NCI-H524 (cell line): ENCODE measurements at regions not wholly inside any gene's neighbourhood (a gene's known extent, or its start where the extent isn't known, plus 50 kb on each side); places are given as distances from the start of the nearest gene placed in this dataset.

ENCODE experiments used
- DNase-seq, 2 experiments: peaks; one replicate each; lab custom pipeline; 2025; lab: John Stamatoyannopoulos, UW

DNA sequence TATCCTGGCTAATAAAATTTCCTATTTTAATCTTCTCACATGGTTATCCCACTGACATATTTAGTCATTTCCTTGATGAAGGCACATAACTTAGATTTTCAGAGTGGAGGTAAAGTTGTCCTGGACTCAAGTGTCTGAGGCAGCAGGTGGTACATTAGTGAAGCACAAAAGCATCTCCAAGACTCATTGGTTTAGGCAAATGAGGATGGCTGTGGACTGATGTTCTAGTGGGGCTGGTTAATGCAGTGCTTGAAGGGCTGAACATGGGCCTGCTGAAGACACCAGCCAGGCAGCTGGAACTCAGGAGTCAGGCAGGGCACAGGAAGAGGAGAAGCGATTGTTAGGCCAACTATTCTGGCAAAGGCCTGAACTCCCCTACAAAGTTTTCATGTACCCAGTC lies 76.3 kb upstream of the SESN3 start:
- no peak for DNase-seq

- DNase-seq, result no peak
Observed at GRCh38 chr11:95306801-95307200, 75.8 kb upstream of the SESN3 start.

GRCh38 chr11:95306123-95306522 lies 75.1 kb upstream of the SESN3 start:
- DNase-seq, result no peak

DNA sequence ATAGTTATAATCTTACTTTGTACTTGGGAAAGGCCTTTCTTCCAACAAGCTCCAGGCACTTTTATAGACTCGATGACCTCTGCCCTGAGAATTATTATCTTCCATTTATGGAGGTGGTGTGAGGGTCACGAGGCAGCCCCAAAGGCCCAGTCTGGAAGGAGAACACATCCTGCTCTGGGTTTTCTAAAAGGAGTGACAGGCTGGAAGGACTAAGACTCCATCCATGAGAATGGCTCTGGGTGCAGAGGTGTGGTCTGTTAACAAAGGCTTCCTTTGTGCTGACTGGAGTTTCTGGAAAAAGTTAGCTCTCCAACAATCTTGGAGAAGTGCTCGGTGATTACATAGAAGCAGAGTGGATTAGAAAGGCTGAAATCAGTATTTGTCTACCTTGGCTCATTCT lies 74.7 kb upstream of the SESN3 start:
- DNase-seq, result no peak

DNA sequence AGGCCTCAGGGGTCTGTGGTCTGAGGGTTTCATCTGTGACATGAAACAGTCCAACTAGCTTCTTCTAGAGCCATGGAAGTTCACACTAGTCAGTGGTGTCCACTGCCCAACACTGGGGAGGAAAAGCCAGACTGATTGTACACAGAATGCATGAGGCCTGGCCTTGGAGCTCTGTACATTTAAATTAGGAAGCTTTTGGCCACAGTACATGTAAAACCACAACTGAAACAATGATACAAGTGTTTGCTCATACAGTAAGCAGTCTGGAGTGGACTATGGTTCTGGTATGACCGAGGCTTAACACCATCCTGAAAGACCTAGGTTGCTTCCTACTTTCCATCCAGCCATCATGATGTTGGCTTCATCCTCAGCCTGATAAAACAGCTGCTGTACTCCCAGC lies 73.8 kb upstream of the SESN3 start:
- no peak for DNase-seq

DNA sequence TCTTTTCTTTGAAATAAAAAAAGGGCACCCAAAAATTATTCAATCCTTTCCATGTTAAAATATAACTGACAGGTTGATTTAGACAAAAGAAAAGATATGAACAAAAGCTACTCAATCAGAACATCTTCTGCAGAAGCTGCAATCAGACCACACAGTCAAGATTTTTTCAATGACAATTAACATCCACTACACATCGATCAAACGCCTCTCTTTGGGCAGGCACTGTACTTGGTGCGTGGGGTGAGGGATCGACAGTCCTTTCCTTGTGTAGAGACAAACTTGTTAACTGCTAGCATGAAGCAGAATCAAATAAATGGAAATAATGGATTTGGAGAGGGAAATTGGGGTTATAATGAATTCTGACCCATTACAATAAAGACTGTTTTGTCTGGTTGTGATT lies 71.2 kb upstream of the SESN3 start:
- DNase-seq, result no peak

- no peak for DNase-seq
Observed at GRCh38 chr11:95301474-95301873, 70.5 kb upstream of the SESN3 start.

DNA sequence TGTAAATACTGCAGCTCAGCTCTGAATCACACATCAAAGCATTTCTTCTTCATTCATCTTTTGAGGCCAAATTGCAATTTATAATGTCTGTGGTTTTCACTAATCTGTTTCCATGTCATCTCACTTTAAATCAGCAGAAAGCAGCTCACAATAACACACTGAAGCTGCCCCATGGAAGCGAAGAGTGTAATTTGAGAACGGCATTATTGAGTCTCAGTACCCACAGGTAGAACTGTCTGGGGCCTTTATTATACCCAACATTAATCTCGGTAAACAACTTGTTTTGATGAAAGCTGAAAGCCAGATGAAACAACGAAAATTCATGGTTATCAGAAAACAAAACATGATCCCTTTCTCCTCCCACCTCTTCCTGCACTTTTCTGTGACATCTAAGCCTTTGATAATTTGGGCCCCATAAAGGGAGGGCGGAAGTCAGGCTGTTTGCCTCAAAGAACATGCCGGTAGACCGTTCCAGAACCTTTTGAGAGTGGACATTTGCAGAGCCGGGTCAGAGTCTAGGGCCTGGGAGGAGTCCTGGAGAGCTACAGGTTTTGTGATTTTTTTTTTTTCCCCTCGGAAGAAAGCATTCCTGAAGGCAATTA lies 68.2 kb upstream of the SESN3 start:
- DNase-seq, result peak in 1 of 2 experiments; percentile 25

GRCh38 chr11:95297680-95298452 lies 66.9 kb upstream of the SESN3 start:
- DNase-seq, result no peak

DNA sequence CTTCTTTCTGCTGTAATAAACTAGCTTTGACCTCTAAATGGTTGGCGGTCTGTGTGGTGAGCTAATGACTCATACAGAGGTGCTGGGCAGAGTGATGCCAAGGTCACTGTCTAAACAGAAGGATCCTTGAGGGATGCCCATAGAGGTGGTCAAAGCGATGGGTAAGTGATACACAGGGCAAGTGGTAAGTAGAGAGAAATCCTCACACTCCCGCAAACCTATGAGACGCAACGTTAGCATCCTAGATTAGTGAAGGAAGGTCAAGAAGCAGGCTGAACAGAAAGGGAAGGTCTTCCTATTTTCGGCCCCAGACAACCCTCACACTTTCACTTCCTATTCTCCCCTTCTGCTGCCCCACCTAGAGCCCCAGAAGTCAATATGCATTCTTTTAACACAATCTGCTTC lies 65.6 kb upstream of the SESN3 start:
- no peak for DNase-seq

- no peak for DNase-seq
Observed at GRCh38 chr11:95296165-95296564, 65.2 kb upstream of the SESN3 start.

GRCh38 chr11:95295382-95296149 lies 64.6 kb upstream of the SESN3 start:
- DNase-seq, result no peak

DNA sequence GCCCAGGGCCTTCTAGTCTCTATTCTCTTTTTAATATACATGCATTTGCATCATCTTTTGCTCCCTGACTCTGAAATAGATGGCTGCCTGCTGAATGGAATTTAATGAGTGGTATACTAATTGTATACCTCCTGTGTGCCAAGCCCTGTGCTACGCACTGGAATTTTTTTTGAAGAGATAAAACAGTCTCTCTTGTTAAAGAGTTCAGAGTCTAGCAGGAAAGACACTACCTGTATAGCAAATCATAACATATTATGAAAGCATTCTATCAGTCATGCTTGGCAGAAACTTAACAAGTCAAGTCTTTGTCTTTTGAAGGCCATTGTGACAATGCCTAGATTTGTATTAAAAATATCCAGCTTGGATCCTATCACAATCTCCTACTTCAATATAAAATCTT lies 63.7 kb upstream of the SESN3 start:
- no peak for DNase-seq

- no peak for DNase-seq
Observed at GRCh38 chr11:95293116-95293515, 62.1 kb upstream of the SESN3 start.

DNA sequence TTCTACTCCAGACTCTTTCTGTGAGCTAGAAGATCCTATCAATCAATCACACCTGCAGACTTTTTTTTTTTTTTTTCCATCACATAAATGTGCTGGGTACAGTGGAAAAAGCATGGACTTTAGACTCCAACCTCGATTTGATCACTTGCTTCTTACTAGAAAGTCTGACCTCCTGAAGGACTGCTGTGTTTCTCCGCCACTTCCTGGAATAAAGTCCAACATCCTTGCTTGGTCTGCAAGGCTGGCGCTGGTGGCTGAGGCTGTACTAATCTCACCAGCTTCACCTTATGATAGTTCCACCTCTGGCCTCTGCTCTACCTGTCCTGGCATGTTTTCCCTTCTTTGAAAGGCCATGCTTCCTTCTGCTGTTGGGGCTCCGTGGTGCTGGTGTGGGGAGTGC lies 60.9 kb upstream of the SESN3 start:
- DNase-seq, result no peak

GRCh38 chr11:95289378-95290101 lies 58.5 kb upstream of the SESN3 start:
- no peak for DNase-seq

- DNase-seq, result no peak
Observed at GRCh38 chr11:95284057-95285052, 53.4 kb upstream of the SESN3 start.

GRCh38 chr11:95283650-95284049 lies 52.6 kb upstream of the SESN3 start:
- no peak for DNase-seq

DNA sequence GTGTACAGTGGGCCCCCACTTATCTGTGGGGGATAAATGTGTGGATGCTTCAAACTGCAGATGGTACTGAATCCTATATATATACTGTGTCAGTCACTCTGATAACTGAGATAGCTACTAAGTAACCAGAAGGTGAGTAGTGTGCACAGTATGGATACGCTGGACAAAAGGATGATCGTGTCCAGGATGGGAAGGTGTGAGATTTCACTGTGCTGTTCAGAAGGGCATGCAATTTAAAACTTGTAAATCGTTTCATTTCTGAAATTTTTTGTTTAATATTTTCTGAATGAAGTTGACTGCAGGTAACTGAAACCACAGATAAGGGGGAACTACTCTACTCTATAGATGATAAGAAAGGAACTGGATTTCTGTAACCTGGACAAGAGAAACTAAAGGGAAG lies 52.1 kb upstream of the SESN3 start:
- DNase-seq, result no peak

- DNase-seq, result peak in 1 of 2 experiments; percentile 10
Observed at GRCh38 chr11:95282291-95282751, 51.3 kb upstream of the SESN3 start.
